HEK293 (cell line): ENCODE measurements at regions not wholly inside any gene's neighbourhood (a gene's known extent, or its start where the extent isn't known, plus 50 kb on each side); places are given as distances from the start of the nearest gene placed in this dataset.
"Not testable (repeated sequence)": the region's sequence is repeated elsewhere in the genome, so short reads cannot be mapped to it uniquely, and the experiment has no call there.

Experiments
- CTCF ChIA-PET: fragments of 350-600 bp; formaldehyde crosslinking; extraction: SDS; loops from one replicate; lab custom pipeline; 2021; ENCODE audit warnings: antibody characterized with exemption; lab: Yijun Ruan, JAX
- POLR2A ChIA-PET: fragments of 300-600 bp; formaldehyde crosslinking; extraction: SDS; loops from one replicate; lab custom pipeline; 2020; ENCODE audit warnings: antibody characterized with exemption, inconsistent platforms; lab: Yijun Ruan, JAX
- H3K27ac ChIP-seq: fragments of 200-500 bp; sonication (Bioruptor generic); 2 replicates; pipeline ENCODE4 v1.5.1; 2014; ENCODE audit warnings: low read depth, low read length, control low read depth, inconsistent platforms; ENCODE audit errors: extremely low read depth
- H3K36me3 ChIP-seq, 2 experiments: fragments of 200-500 bp in 1 of 2; sonication (Bioruptor generic) in 1 of 2; 1 replicate in 1 of 2; 2 replicates in 1 of 2; pipeline ENCODE4 v1.5.1; 2014 to 2017; ENCODE audit warnings: inconsistent platforms in 2 of 2, low read length in 2 of 2; ENCODE audit not compliant: control insufficient read depth in 2 of 2, insufficient read depth in 1 of 2
- H3K4me1 ChIP-seq: fragments of 200-500 bp; sonication (Bioruptor generic); 2 replicates; pipeline ENCODE4 v1.5.1; 2014; ENCODE audit warnings: mild to moderate bottlenecking, low read length, inconsistent platforms; ENCODE audit not compliant: control insufficient read depth, insufficient read depth
- H3K4me3 ChIP-seq: 2 replicates; pipeline ENCODE4 v1.5.1; 2011; ENCODE audit warnings: low read depth, mild to moderate bottlenecking, control low read depth, low read length, moderate library complexity
- H3K9me3 ChIP-seq: fragments of 200-500 bp; sonication (Bioruptor generic); 2 replicates; pipeline ENCODE4 v1.5.1; 2014; ENCODE audit warnings: low read depth, low read length, inconsistent platforms; ENCODE audit not compliant: control insufficient read depth, insufficient read depth
- CTCF ChIP-seq: fragments of 450-650 bp; formaldehyde crosslinking; IDR thresholded peaks from 2 replicates; pipeline ENCODE4 v1.5.1; 2016; ENCODE audit warnings: missing biosample characterization, missing genetic modification characterization
- GLIS1 ChIP-seq: fragments of 450-650 bp; formaldehyde crosslinking; IDR thresholded peaks from 2 replicates; pipeline ENCODE4 v1.5.1; 2016; ENCODE audit warnings: missing biosample characterization, missing genetic modification characterization
- GLIS2 ChIP-seq: fragments of 450-650 bp; formaldehyde crosslinking; IDR thresholded peaks from 2 replicates; pipeline ENCODE4 v1.5.1; 2016; ENCODE audit warnings: missing biosample characterization, missing genetic modification characterization
- HIC1 ChIP-seq: fragments of 450-650 bp; formaldehyde crosslinking; IDR thresholded peaks from 2 replicates; pipeline ENCODE4 v1.5.1; 2016; ENCODE audit warnings: missing biosample characterization, missing genetic modification characterization
- MYNN ChIP-seq: fragments of 450-650 bp; formaldehyde crosslinking; IDR thresholded peaks from 2 replicates; pipeline ENCODE4 v1.5.1; 2016; ENCODE audit warnings: missing biosample characterization, missing genetic modification characterization, borderline replicate concordance
- YY2 ChIP-seq: fragments of 450-650 bp; formaldehyde crosslinking; IDR thresholded peaks from 2 replicates; pipeline ENCODE4 v1.5.1; 2016; ENCODE audit warnings: missing biosample characterization, missing genetic modification characterization
- ZNF2 ChIP-seq: fragments of 450-650 bp; formaldehyde crosslinking; IDR thresholded peaks from 2 replicates; pipeline ENCODE4 v1.5.1; 2016; ENCODE audit warnings: missing biosample characterization, missing genetic modification characterization
- ZNF221 ChIP-seq: fragments of 450-650 bp; formaldehyde crosslinking; IDR thresholded peaks from 2 replicates; pipeline ENCODE4 v1.5.1; 2017; ENCODE audit warnings: missing biosample characterization, missing genetic modification characterization, borderline replicate concordance
- ZNF24 ChIP-seq: fragments of 450-650 bp; formaldehyde crosslinking; IDR thresholded peaks from 2 replicates; pipeline ENCODE4 v1.5.1; 2016; ENCODE audit warnings: missing biosample characterization, missing genetic modification characterization
- ZNF398 ChIP-seq: fragments of 450-650 bp; formaldehyde crosslinking; IDR thresholded peaks from 2 replicates; pipeline ENCODE4 v1.5.1; 2017; ENCODE audit warnings: missing biosample characterization, missing genetic modification characterization
- ZNF404 ChIP-seq: fragments of 450-650 bp; formaldehyde crosslinking; IDR thresholded peaks from 2 replicates; pipeline ENCODE4 v1.5.1; 2017; ENCODE audit warnings: missing biosample characterization, missing genetic modification characterization
- ZNF645 ChIP-seq: fragments of 450-650 bp; formaldehyde crosslinking; IDR thresholded peaks from 2 replicates; pipeline ENCODE4; 2016; ENCODE audit warnings: missing biosample characterization, missing genetic modification characterization
- ZNF670 ChIP-seq: fragments of 450-650 bp; formaldehyde crosslinking; IDR thresholded peaks from 2 replicates; pipeline ENCODE4 v1.5.1; 2016; ENCODE audit warnings: missing biosample characterization, missing genetic modification characterization, low read depth
- ZNF704 ChIP-seq: fragments of 450-650 bp; formaldehyde crosslinking; IDR thresholded peaks from 2 replicates; pipeline ENCODE4 v1.5.1; 2016; ENCODE audit warnings: missing biosample characterization, missing genetic modification characterization
- ZNF76 ChIP-seq: fragments of 450-650 bp; formaldehyde crosslinking; IDR thresholded peaks from 2 replicates; pipeline ENCODE4; 2016; ENCODE audit warnings: low read depth, missing biosample characterization, missing genetic modification characterization, borderline replicate concordance
- ZSCAN30 ChIP-seq: fragments of 450-650 bp; IDR thresholded peaks from 2 replicates; pipeline ENCODE4 v1.5.1; 2018; ENCODE audit warnings: missing biosample characterization, mild to moderate bottlenecking, missing genetic modification characterization, moderate library complexity
- ZXDB ChIP-seq: fragments of 450-650 bp; formaldehyde crosslinking; IDR thresholded peaks from 2 replicates; pipeline ENCODE4 v1.5.1; 2016; ENCODE audit warnings: missing biosample characterization, missing genetic modification characterization

GRCh38 chrX:7993873-7994272 lies 66.7 kb upstream of the PNPLA4 start (continued):
- TF ChIP-seq HIC1 (no peak), CTCF (tag by site-specific recombination) (no peak), ZNF704 (tag by site-specific recombination) (no peak)
- TF ChIP-seq, all 188 proteins: peak for 0

GRCh38 chrX:7988013-7988759 lies 61.0 kb upstream of the PNPLA4 start:
- CTCF ChIA-PET, H3K36me3 ChIP-seq, POLR2A ChIA-PET, H3K27ac ChIP-seq, H3K4me1 ChIP-seq, H3K4me3 ChIP-seq, H3K9me3 ChIP-seq: not testable (repeated sequence)

GRCh38 chrX:7987160-7988012 lies 60.2 kb upstream of the PNPLA4 start:
- no peak for TF ChIP-seq ZNF76 (tag by site-specific recombination)
- TF ChIP-seq YY2 (tag by site-specific recombination) = no peak
- TF ChIP-seq GLIS2 (tag by site-specific recombination) = no peak
- TF ChIP-seq ZSCAN30 (tag by site-specific recombination) = no peak
- no peak for TF ChIP-seq ZNF404 (tag by site-specific recombination)
- TF ChIP-seq MYNN (tag by site-specific recombination) = no peak
- TF ChIP-seq ZNF398 = no peak
- TF ChIP-seq ZNF670 (tag by site-specific recombination) = no peak
- no peak for TF ChIP-seq ZNF24 (tag by site-specific recombination)
- no peak for TF ChIP-seq ZNF645 (tag by site-specific recombination)
- no peak for TF ChIP-seq ZXDB (tag by site-specific recombination)
- TF ChIP-seq ZNF2 = no peak
- TF ChIP-seq ZNF221 (tag by site-specific recombination) = no peak
- no peak for TF ChIP-seq GLIS1 (tag by site-specific recombination)
- Histone ChIP-seq H3K36me3 (no peaks in the 10 kb centered on the region), H3K4me1 (no peaks in the 10 kb centered on the region), H3K9me3 (no peaks in the 10 kb centered on the region), H3K27ac (no peak overlapping the region), H3K4me3 (no peak overlapping the region)
- ChIA-PET POLR2A (no interaction called here), CTCF (no interaction called here)

- H3K9me3 ChIP-seq, CTCF ChIA-PET, H3K4me1 ChIP-seq, POLR2A ChIA-PET, H3K27ac ChIP-seq, H3K36me3 ChIP-seq, H3K4me3 ChIP-seq: not testable (repeated sequence)
Observed at GRCh38 chrX:7986738-7987137, 59.5 kb upstream of the PNPLA4 start.
